T-helper 2 cell treated with Interferon-gamma antibody and Interleukin-4, amounts not matched to agents 5 μg/mL and 100 μg/mL, for 36 hours (primary cell): ENCODE measurements at regions not wholly inside any gene's neighbourhood (a gene's known extent, or its start where the extent isn't known, plus 50 kb on each side); places are given as distances from the start of the nearest gene placed in this dataset.

Experiments used
- DNase-seq: peaks from one replicate; pipeline ENCODE4 v3.0.0; 2021; ENCODE audit warnings: low spot score
- H3K27ac Mint-ChIP-seq: one replicate; pipeline ENCODE4 v1.8.0; 2021; ENCODE audit warnings: mild to moderate bottlenecking, mixed read lengths
- H3K27me3 Mint-ChIP-seq: one replicate; pipeline ENCODE4 v1.8.0; 2021; ENCODE audit warnings: low read depth, mixed read lengths
- H3K36me3 Mint-ChIP-seq: one replicate; pipeline ENCODE4 v1.8.0; 2021; ENCODE audit warnings: low read depth, mixed read lengths
- H3K4me1 Mint-ChIP-seq: one replicate; pipeline ENCODE4 v1.8.0; 2021; ENCODE audit warnings: low read depth, mixed read lengths
- H3K4me3 Mint-ChIP-seq: one replicate; pipeline ENCODE4 v1.8.0; 2022; ENCODE audit warnings: mild to moderate bottlenecking, moderate library complexity, mixed read lengths
- H3K9me3 Mint-ChIP-seq: one replicate; pipeline ENCODE4 v1.8.0; 2021; ENCODE audit warnings: mixed read lengths

GRCh38 chr15:37520026-37520425, 414.4 kb upstream of the TMCO5A start:
- H3K36me3 Mint-ChIP-seq, result no peaks in the 10 kb centered on the region

GRCh38 chr15:37520882-37521281, 413.6 kb upstream of the TMCO5A start:
- Mint-ChIP-seq H3K9me3 (peaks cover 43% of the 10 kb centered on the region), H3K36me3 (no peaks in the 10 kb centered on the region), H3K4me1 (no peaks in the 10 kb centered on the region), H3K27ac (no peak overlapping the region), H3K27me3 (no peaks in the 10 kb centered on the region), H3K4me3 (no peak overlapping the region)
- DNase-seq, result no peak

More at GRCh38 chr15:37520026-37520425, 414.4 kb upstream of the TMCO5A start:
- H3K27ac Mint-ChIP-seq, result no peak overlapping the region
- H3K4me1 Mint-ChIP-seq, result no peaks in the 10 kb centered on the region
- peaks cover 39% of the 10 kb centered on the region for H3K9me3 Mint-ChIP-seq
- no peak overlapping the region for H3K4me3 Mint-ChIP-seq
- no peaks in the 10 kb centered on the region for H3K27me3 Mint-ChIP-seq
- no peak for DNase-seq

GRCh38 chr15:37524601-37525000, 409.8 kb upstream of the TMCO5A start:
- H3K27me3 Mint-ChIP-seq, result no peaks in the 10 kb centered on the region
- H3K36me3 Mint-ChIP-seq, result no peaks in the 10 kb centered on the region
- no peaks in the 10 kb centered on the region for H3K4me1 Mint-ChIP-seq
- H3K27ac Mint-ChIP-seq, result no peak overlapping the region
- no peak for DNase-seq
- H3K9me3 Mint-ChIP-seq, result peaks cover 32% of the 10 kb centered on the region
- no peak overlapping the region for H3K4me3 Mint-ChIP-seq

GRCh38 chr15:37528432-37528831, 406.0 kb upstream of the TMCO5A start:
- Mint-ChIP-seq H3K27ac (no peak overlapping the region), H3K36me3 (no peaks in the 10 kb centered on the region), H3K4me3 (no peak overlapping the region), H3K9me3 (peaks cover 28% of the 10 kb centered on the region), H3K4me1 (no peaks in the 10 kb centered on the region), H3K27me3 (no peaks in the 10 kb centered on the region)
- DNase-seq, result no peak

- DNase-seq, result no peak
- Mint-ChIP-seq H3K27me3 (no peaks in the 10 kb centered on the region), H3K36me3 (no peaks in the 10 kb centered on the region), H3K9me3 (peaks cover 27% of the 10 kb centered on the region), H3K4me3 (no peak overlapping the region), H3K4me1 (no peaks in the 10 kb centered on the region), H3K27ac (no peak overlapping the region)
Observed at GRCh38 chr15:37536967-37537605, 397.4 kb upstream of the TMCO5A start.

- H3K27me3 Mint-ChIP-seq, result no peaks in the 10 kb centered on the region
- H3K4me1 Mint-ChIP-seq, result no peaks in the 10 kb centered on the region
- H3K4me3 Mint-ChIP-seq, result no peak overlapping the region
- H3K36me3 Mint-ChIP-seq, result no peaks in the 10 kb centered on the region
- H3K27ac Mint-ChIP-seq, result no peak overlapping the region
- peaks cover 28% of the 10 kb centered on the region for H3K9me3 Mint-ChIP-seq
- DNase-seq, result no peak
Observed at GRCh38 chr15:37537802-37538201, 396.6 kb upstream of the TMCO5A start.

- Mint-ChIP-seq H3K4me3 (no peak overlapping the region), H3K27ac (no peak overlapping the region), H3K36me3 (no peaks in the 10 kb centered on the region), H3K4me1 (no peaks in the 10 kb centered on the region), H3K9me3 (peaks cover 13% of the 10 kb centered on the region), H3K27me3 (no peaks in the 10 kb centered on the region)
- DNase-seq, result no peak
Observed at GRCh38 chr15:37548116-37548515, 386.3 kb upstream of the TMCO5A start.

GRCh38 chr15:37550360-37551024, 383.9 kb upstream of the TMCO5A start:
- Mint-ChIP-seq H3K9me3 (peaks cover 21% of the 10 kb centered on the region), H3K27me3 (no peaks in the 10 kb centered on the region), H3K4me1 (no peaks in the 10 kb centered on the region), H3K4me3 (no peak overlapping the region), H3K27ac (no peak overlapping the region), H3K36me3 (no peaks in the 10 kb centered on the region)
- DNase-seq, result no peak

- no peak for DNase-seq
- Mint-ChIP-seq H3K27me3 (no peaks in the 10 kb centered on the region), H3K4me1 (no peaks in the 10 kb centered on the region), H3K4me3 (no peak overlapping the region), H3K9me3 (no peaks in the 10 kb centered on the region), H3K27ac (no peak overlapping the region), H3K36me3 (no peaks in the 10 kb centered on the region)
Observed at GRCh38 chr15:37572401-37572800, 362.0 kb upstream of the TMCO5A start.

- Mint-ChIP-seq H3K4me1 (no peaks in the 10 kb centered on the region), H3K36me3 (no peaks in the 10 kb centered on the region), H3K9me3 (no peaks in the 10 kb centered on the region), H3K27ac (no peak overlapping the region), H3K27me3 (no peaks in the 10 kb centered on the region), H3K4me3 (no peak overlapping the region)
- DNase-seq, result no peak
Observed at GRCh38 chr15:37574985-37575384, 359.5 kb upstream of the TMCO5A start.

- Mint-ChIP-seq H3K27me3 (no peaks in the 10 kb centered on the region), H3K4me1 (no peaks in the 10 kb centered on the region), H3K4me3 (no peak overlapping the region), H3K27ac (no peak overlapping the region), H3K36me3 (no peaks in the 10 kb centered on the region), H3K9me3 (peaks cover 6% of the 10 kb centered on the region)
- DNase-seq, result no peak
Observed at GRCh38 chr15:37576952-37577351, 357.5 kb upstream of the TMCO5A start.

- Mint-ChIP-seq H3K27ac (no peak overlapping the region), H3K9me3 (peaks cover 24% of the 10 kb centered on the region), H3K27me3 (no peaks in the 10 kb centered on the region), H3K4me3 (no peak overlapping the region), H3K4me1 (no peaks in the 10 kb centered on the region), H3K36me3 (no peaks in the 10 kb centered on the region)
- no peak for DNase-seq
Observed at GRCh38 chr15:37581866-37582532, 352.4 kb upstream of the TMCO5A start.

GRCh38 chr15:37582852-37583251, 351.6 kb upstream of the TMCO5A start:
- H3K36me3 Mint-ChIP-seq, result no peaks in the 10 kb centered on the region
- H3K4me3 Mint-ChIP-seq, result no peak overlapping the region
- no peaks in the 10 kb centered on the region for H3K27me3 Mint-ChIP-seq
- no peaks in the 10 kb centered on the region for H3K4me1 Mint-ChIP-seq
- H3K9me3 Mint-ChIP-seq, result peaks cover 29% of the 10 kb centered on the region
- no peak for DNase-seq
- H3K27ac Mint-ChIP-seq, result no peak overlapping the region

GRCh38 chr15:37586011-37586583, 348.3 kb upstream of the TMCO5A start:
- DNase-seq, result no peak
- Mint-ChIP-seq H3K27me3 (no peaks in the 10 kb centered on the region), H3K9me3 (peaks cover 31% of the 10 kb centered on the region), H3K36me3 (no peaks in the 10 kb centered on the region), H3K27ac (no peak overlapping the region), H3K4me3 (no peak overlapping the region), H3K4me1 (no peaks in the 10 kb centered on the region)
